ENCODE measurements at regions not wholly inside any gene's neighbourhood (a gene's known extent, or its start where the extent isn't known, plus 50 kb on each side); places are given as distances from the start of the nearest gene placed in this dataset.
A peak's percentile ranks its signal among the peaks of the same experiment; 100 is the strongest.
"Not testable (repeated sequence)": the region's sequence is repeated elsewhere in the genome, so short reads cannot be mapped to it uniquely, and the experiment has no call there.

DNA sequence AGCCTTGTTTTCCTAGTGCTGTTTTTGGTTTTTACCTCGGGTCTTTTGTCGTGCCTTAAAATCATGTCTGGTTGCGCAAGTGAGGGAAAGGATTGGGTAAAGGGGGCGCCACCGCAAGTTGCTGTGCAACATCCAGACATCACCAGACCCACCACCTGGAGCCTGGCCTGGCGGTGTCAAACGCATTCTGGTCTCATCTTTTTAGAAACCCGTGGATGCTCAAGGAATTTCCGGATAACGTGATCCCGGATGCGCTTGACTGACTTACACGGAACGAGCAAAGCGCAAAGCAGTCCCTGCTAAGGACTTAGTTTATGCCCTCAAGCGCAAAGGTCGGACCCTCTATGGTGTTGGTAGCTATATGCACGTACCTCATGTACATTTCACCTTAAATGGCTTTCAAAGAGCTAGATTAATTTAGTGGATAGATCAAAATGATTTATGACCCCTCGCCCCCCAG is 105.2 kb downstream of the OR2B2 start:
- H3K27me3 ChIP-seq (ENCODE audit: control insufficient read depth, insufficient read depth, low read length), result no peaks in the 10 kb centered on the region
- POLR2A ChIA-PET, result interaction anchor here (1.0 to 1.3 kb wide), 2 partner anchors 86 to 660 kb away, joined by 7 to 21 read pairs; a partner anchor contains a TSS
- no peak for DNase-seq (ENCODE audit: low read depth)
- no peaks in the 10 kb centered on the region for H3K36me3 ChIP-seq (ENCODE audit: control insufficient read depth, insufficient read depth, low read length)
- H3K4me3 ChIP-seq (ENCODE audit: low read depth, low read length), result peak overlapping the region; percentile 57
- TF ChIP-seq, protein P1, sequence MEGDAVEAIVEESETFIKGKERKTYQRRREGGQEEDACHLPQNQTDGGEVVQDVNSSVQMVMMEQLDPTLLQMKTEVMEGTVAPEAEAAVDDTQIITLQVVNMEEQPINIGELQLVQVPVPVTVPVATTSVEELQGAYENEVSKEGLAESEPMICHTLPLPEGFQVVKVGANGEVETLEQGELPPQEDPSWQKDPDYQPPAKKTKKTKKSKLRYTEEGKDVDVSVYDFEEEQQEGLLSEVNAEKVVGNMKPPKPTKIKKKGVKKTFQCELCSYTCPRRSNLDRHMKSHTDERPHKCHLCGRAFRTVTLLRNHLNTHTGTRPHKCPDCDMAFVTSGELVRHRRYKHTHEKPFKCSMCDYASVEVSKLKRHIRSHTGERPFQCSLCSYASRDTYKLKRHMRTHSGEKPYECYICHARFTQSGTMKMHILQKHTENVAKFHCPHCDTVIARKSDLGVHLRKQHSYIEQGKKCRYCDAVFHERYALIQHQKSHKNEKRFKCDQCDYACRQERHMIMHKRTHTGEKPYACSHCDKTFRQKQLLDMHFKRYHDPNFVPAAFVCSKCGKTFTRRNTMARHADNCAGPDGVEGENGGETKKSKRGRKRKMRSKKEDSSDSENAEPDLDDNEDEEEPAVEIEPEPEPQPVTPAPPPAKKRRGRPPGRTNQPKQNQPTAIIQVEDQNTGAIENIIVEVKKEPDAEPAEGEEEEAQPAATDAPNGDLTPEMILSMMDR (IDR thresholded peaks at IDR 0.05; ENCODE audit: insufficient read depth, low read depth, low read length), result peak; percentile 11; the same call in 1 of the 2 replicates
- CTCF ChIA-PET, result interaction anchor here (0.8 to 5.1 kb wide), 3 partner anchors 11 to 89 kb away, joined by 3 to 36 read pairs (median 13); no protein-coding TSS in a partner anchor

DNA sequence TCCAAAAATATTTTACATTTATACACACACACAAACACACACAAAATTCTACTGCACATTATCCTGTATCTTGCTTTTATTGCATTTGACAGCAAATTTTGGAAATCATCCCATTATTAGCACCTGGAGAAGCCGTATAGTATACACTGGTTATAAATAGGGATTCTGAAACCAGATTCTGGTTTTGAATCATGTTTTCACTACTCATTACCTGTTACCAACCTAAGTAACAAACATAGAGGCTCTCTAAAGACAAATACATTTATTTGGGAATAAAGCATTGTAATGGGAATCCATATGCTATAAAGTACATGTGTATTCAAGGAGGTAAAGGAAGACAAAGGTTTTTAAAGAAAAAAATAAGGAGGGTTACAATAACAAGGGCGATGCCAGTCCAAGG is 106.8 kb downstream of the OR2B2 start:
- Histone ChIP-seq H3K27me3 (ENCODE audit: control insufficient read depth, insufficient read depth, low read length) (no peaks in the 10 kb centered on the region), H3K4me3 (ENCODE audit: low read depth, low read length) (no peak overlapping the region), H3K36me3 (ENCODE audit: control insufficient read depth, insufficient read depth, low read length) (no peaks in the 10 kb centered on the region)
- no peak for DNase-seq (ENCODE audit: low read depth)
- ChIA-PET CTCF (interaction anchor here (0.6 to 2.4 kb wide), 3 partner anchors 33 to 90 kb away, joined by 3 to 13 read pairs (median 4); no protein-coding TSS in a partner anchor), POLR2A (interaction anchor here (0.6 kb wide), 1 partner anchor 61 kb away, joined by 3 read pairs; no protein-coding TSS in a partner anchor)
- TF ChIP-seq, protein P1 (IDR thresholded peaks at IDR 0.05; ENCODE audit: insufficient read depth, low read depth, low read length), result no peak

- CTCF ChIA-PET, result no interaction called here
- TF ChIP-seq, protein P1 (IDR thresholded peaks at IDR 0.05; ENCODE audit: insufficient read depth, low read depth, low read length), result no peak
Measured at GRCh38 chr6:27804851-27805250, 107.3 kb downstream of the OR2B2 start.

GRCh38 chr6:27800731-27801373 is 111.3 kb downstream of the OR2B2 start:
- H3K4me3 ChIP-seq (ENCODE audit: low read depth, low read length), result no peak overlapping the region
- ChIA-PET CTCF (interaction anchor here (0.8 to 7.8 kb wide), 2 partner anchors 30 to 92 kb away, joined by 3 to 70 read pairs; a partner anchor contains a TSS), POLR2A (no interaction called here)
- no peaks in the 10 kb centered on the region for H3K27me3 ChIP-seq (ENCODE audit: control insufficient read depth, insufficient read depth, low read length)
- TF ChIP-seq, protein P1 (IDR thresholded peaks at IDR 0.05; ENCODE audit: insufficient read depth, low read depth, low read length), result no peak
- no peaks in the 10 kb centered on the region for H3K36me3 ChIP-seq (ENCODE audit: control insufficient read depth, insufficient read depth, low read length)
- DNase-seq (ENCODE audit: low read depth), result no peak

More at GRCh38 chr6:27804851-27805250, 107.3 kb downstream of the OR2B2 start:
- POLR2A ChIA-PET, result no interaction called here
- no peak for DNase-seq (ENCODE audit: low read depth)
- Histone ChIP-seq H3K27me3 (ENCODE audit: control insufficient read depth, insufficient read depth, low read length) (no peaks in the 10 kb centered on the region), H3K36me3 (ENCODE audit: control insufficient read depth, insufficient read depth, low read length) (no peaks in the 10 kb centered on the region), H3K4me3 (ENCODE audit: low read depth, low read length) (no peak overlapping the region)

- no peaks in the 10 kb centered on the region for H3K36me3 ChIP-seq (ENCODE audit: control insufficient read depth, insufficient read depth, low read length)
- ChIA-PET CTCF (interaction anchor here (0.9 to 7.8 kb wide), 4 partner anchors 11 to 280 kb away, joined by 3 to 70 read pairs (median 40); a partner anchor contains a TSS), POLR2A (no interaction called here)
- no peak overlapping the region for H3K4me3 ChIP-seq (ENCODE audit: low read depth, low read length)
- DNase-seq (ENCODE audit: low read depth), result no peak
- TF ChIP-seq, protein P1 (IDR thresholded peaks at IDR 0.05; ENCODE audit: insufficient read depth, low read depth, low read length), result no peak
- H3K27me3 ChIP-seq (ENCODE audit: control insufficient read depth, insufficient read depth, low read length), result no peaks in the 10 kb centered on the region
Measured at GRCh38 chr6:27797960-27798359, 114.2 kb downstream of the OR2B2 start.

- H3K27me3 ChIP-seq (ENCODE audit: control insufficient read depth, insufficient read depth, low read length); H3K36me3 ChIP-seq (ENCODE audit: control insufficient read depth, insufficient read depth, low read length); DNase-seq (ENCODE audit: low read depth); H3K4me3 ChIP-seq (ENCODE audit: low read depth, low read length); POLR2A ChIA-PET: not testable (repeated sequence)
- CTCF ChIA-PET, result interaction anchor here (0.5 to 7.8 kb wide), 16 partner anchors 12 to 1342 kb away, joined by 3 to 70 read pairs (median 3); a partner anchor contains a TSS
Measured at GRCh38 chr6:27796736-27797481, 115.3 kb downstream of the OR2B2 start.
